H1 (cell line): ENCODE measurements at regions not wholly inside any gene's neighbourhood (a gene's known extent, or its start where the extent isn't known, plus 50 kb on each side); places are given as distances from the start of the nearest gene placed in this dataset.

Experiments
- BACH1 ChIP-seq: IDR thresholded peaks from 2 replicates; pipeline ENCODE4 v1.6.1; 2012; ENCODE audit warnings: low read length, improper control_type of control experiment
- CEBPB ChIP-seq: IDR thresholded peaks from 2 replicates; pipeline ENCODE4 v1.6.1; 2012; ENCODE audit warnings: low read depth, low read length
- CREB1 ChIP-seq: IDR thresholded peaks from 2 replicates; pipeline ENCODE4 v1.6.1; 2012; ENCODE audit warnings: inconsistent platforms
- CTCF ChIP-seq, 3 experiments: IDR thresholded peaks; 1 replicate in 2 of 3; 2 replicates in 1 of 3; pipeline versions ENCODE4 v1.5.1 to v1.6.1; 2011; ENCODE audit warnings: low read length in 3 of 3, mild to moderate bottlenecking in 3 of 3, inconsistent platforms in 2 of 3, low read depth in 1 of 3, moderate library complexity in 1 of 3; ENCODE audit not compliant: insufficient read depth in 1 of 3; ENCODE audit errors: control extremely low read depth in 1 of 3
- EP300 ChIP-seq, 2 experiments: IDR thresholded peaks; 1 replicate in 1 of 2; 2 replicates in 1 of 2; pipeline ENCODE4 v1.6.1; 2011 to 2012; ENCODE audit warnings: low read depth in 2 of 2, low read length in 2 of 2, mild to moderate bottlenecking in 2 of 2, borderline replicate concordance in 1 of 2, inconsistent platforms in 1 of 2, moderate library complexity in 1 of 2
- MAX ChIP-seq: IDR thresholded peaks from 2 replicates; pipeline ENCODE4 v1.6.1; 2012; ENCODE audit warnings: inconsistent platforms
- POLR2A ChIP-seq, 2 experiments: IDR thresholded peaks; 1 replicate in 1 of 2; 2 replicates in 1 of 2; pipeline ENCODE4 v1.6.1; 2011; ENCODE audit warnings: low read depth in 2 of 2, low read length in 2 of 2, mild to moderate bottlenecking in 2 of 2; ENCODE audit errors: control extremely low read depth in 1 of 2
- RNF2 ChIP-seq: fragments of 200-900, 300-1000 bp; sonication (generic); IDR thresholded peaks from 2 replicates; pipeline ENCODE4 v1.7.1; 2016; ENCODE audit warnings: borderline replicate concordance, low read depth, mild to moderate bottlenecking, antibody characterized with exemption, low read length; ENCODE audit not compliant: poor library complexity, severe bottlenecking; ENCODE audit errors: missing control alignments
- SIN3A ChIP-seq, 2 experiments: IDR thresholded peaks in 1 of 2; conservative IDR thresholded peaks in 1 of 2; 2 replicates each; pipeline ENCODE4 v1.6.1; 2011 to 2012; ENCODE audit warnings: low read length in 2 of 2, improper control_type of control experiment in 1 of 2, low read depth in 1 of 2, mild to moderate bottlenecking in 1 of 2
- USF2 ChIP-seq: IDR thresholded peaks from 2 replicates; pipeline ENCODE4 v1.6.1; 2011; ENCODE audit warnings: low read length, improper control_type of control experiment

GRCh38 chr21:20902998-20903397 lies 95.2 kb upstream of the NCAM2 start:
- no peak for TF ChIP-seq CEBPB
- TF ChIP-seq CTCF (IDR thresholded peaks at IDR 0.05; ENCODE audit: control extremely low read depth in 1 of 3, insufficient read depth in 1 of 3, low read depth in 1 of 3, low read length in 3 of 3): no peak
- no peak for TF ChIP-seq USF2
- no peak for TF ChIP-seq MAX
- no peak for TF ChIP-seq CREB1
- no peak for TF ChIP-seq BACH1
- no peak for TF ChIP-seq SIN3A (conservative IDR thresholded peaks at IDR 0.05 in 1 of 2, IDR thresholded peaks at IDR 0.05 in 1 of 2; ENCODE audit: low read depth in 1 of 2, low read length in 2 of 2)
- TF ChIP-seq RNF2: no peak
- no peak for TF ChIP-seq POLR2A (IDR thresholded peaks at IDR 0.05; ENCODE audit: control extremely low read depth in 1 of 2, low read depth in 2 of 2, low read length in 2 of 2)
- TF ChIP-seq EP300 (IDR thresholded peaks at IDR 0.05; ENCODE audit: borderline replicate concordance in 1 of 2, low read depth in 2 of 2, low read length in 2 of 2): no peak
